HepG2 (cell line): ENCODE measurements at regions not wholly inside any gene's neighbourhood (a gene's known extent, or its start where the extent isn't known, plus 50 kb on each side); places are given as distances from the start of the nearest gene placed in this dataset.

Experiments used
- ATAC-seq: fragments of 200-7000 bp; cut with Tn5 transposase; 3 replicates; pipeline ENCODE4 v1.9.1; 2020; ENCODE audit warnings: mild to moderate bottlenecking, moderate library complexity
- BruUV-seq: library from RNA; stranded (reverse); fragments of 400-500 nt; replicated peaks from 2 replicates; lab custom pipeline; 2021; lab: Mats Ljungman, UMichigan
- CTCF ChIA-PET: fragments of 300-600 bp; formaldehyde crosslinking; extraction: SDS; loops from one replicate; lab custom pipeline; 2021; ENCODE audit warnings: low total read pairs, inconsistent platforms, low intra/inter-chr PET ratio; lab: Yijun Ruan, JAX
- POLR2A ChIA-PET: fragments of 350-600 bp; sonication (Branson Sonifier 250); formaldehyde crosslinking; loops from one replicate; lab custom pipeline; 2020; ENCODE audit warnings: antibody characterized with exemption, inconsistent platforms; lab: Yijun Ruan, JAX
- DNase-seq: peaks from one replicate; pipeline ENCODE4 v3.0.0-alpha.2; 2015; ENCODE audit warnings: low spot score
- FAIRE-seq: peaks from 3 replicates; lab custom pipeline; 2011; peaks lifted over from hg19 to GRCh38; lab: Jason Lieb, UNC
- H2AFZ ChIP-seq: one replicate; pipeline ENCODE4 v1.6.1; 2011; ENCODE audit warnings: low read length, inconsistent platforms
- H3K27ac ChIP-seq: fragments of 300-600 bp; 3 replicates; pipeline ENCODE4 v1.8.0; 2011; ENCODE audit warnings: mixed run types, mild to moderate bottlenecking, mixed read lengths, low read length, inconsistent platforms; ENCODE audit not compliant: insufficient read depth; ENCODE audit errors: extremely low read length
- H3K27me3 ChIP-seq, 2 experiments: fragments of 200-600 bp in 1 of 2; 2 replicates in 1 of 2; 3 replicates in 1 of 2; pipeline versions ENCODE4 v1.6.0 to v1.8.0; 2011; ENCODE audit warnings: low read length in 2 of 2, mild to moderate bottlenecking in 2 of 2, moderate library complexity in 2 of 2, inconsistent platforms in 1 of 2; ENCODE audit not compliant: insufficient read depth in 2 of 2, control insufficient read depth in 1 of 2
- H3K36me3 ChIP-seq, 2 experiments: fragments of 200-600 bp in 1 of 2; replicated peaks in 1 of 2; 2 replicates in 1 of 2; 3 replicates in 1 of 2; pipeline versions ENCODE4 v1.5.1 to v1.8.0; 2011; ENCODE audit warnings: low read length in 2 of 2, inconsistent platforms in 1 of 2; ENCODE audit not compliant: insufficient read depth in 2 of 2, control insufficient read depth in 1 of 2
- H3K4me1 ChIP-seq: 2 replicates; pipeline ENCODE4 v1.5.1; 2012; ENCODE audit warnings: low read length, inconsistent platforms; ENCODE audit not compliant: insufficient read depth
- H3K4me2 ChIP-seq: 2 replicates; pipeline ENCODE4 v1.6.0; 2011; ENCODE audit warnings: low read depth, low read length, inconsistent platforms
- H3K4me3 ChIP-seq, 3 experiments: fragments of 200-600 bp in 1 of 3; sonication (generic), shearing (Covaris generic) in 1 of 3; replicated peaks in 1 of 3; 2 replicates each; pipeline ENCODE4 v1.5.1; 2011 to 2016; ENCODE audit warnings: low read length in 3 of 3, inconsistent platforms in 2 of 3, low read depth in 2 of 3, mild to moderate bottlenecking in 2 of 3, control low read depth in 1 of 3, mixed read lengths in 1 of 3; ENCODE audit not compliant: insufficient read depth in 1 of 3
- H3K79me2 ChIP-seq: one replicate; pipeline ENCODE4 v1.6.1; 2011; ENCODE audit warnings: low read length, inconsistent platforms; ENCODE audit not compliant: insufficient read depth
- H3K9ac ChIP-seq: 2 replicates; pipeline ENCODE4 v1.6.0; 2011; ENCODE audit warnings: mild to moderate bottlenecking, low read depth, low read length, inconsistent platforms; ENCODE audit not compliant: insufficient read depth
- H3K9me3 ChIP-seq: 2 replicates; pipeline ENCODE4 v1.5.1; 2012; ENCODE audit warnings: mild to moderate bottlenecking, low read length
- H4K20me1 ChIP-seq: 2 replicates; pipeline ENCODE4 v1.6.0; 2011; ENCODE audit warnings: inconsistent platforms, mild to moderate bottlenecking, low read length, moderate library complexity; ENCODE audit not compliant: insufficient read depth
- CTCF ChIP-seq: sonication (generic); formaldehyde crosslinking; IDR thresholded peaks from 2 replicates; pipeline ENCODE4 v1.5.0; 2020; ENCODE audit warnings: mild to moderate bottlenecking, missing genetic modification reagents, moderate library complexity
- ELF3 ChIP-seq: IDR thresholded peaks from 2 replicates; pipeline ENCODE4 v1.6.1; 2016; ENCODE audit warnings: missing genetic modification reagents, missing compliant biosample characterization
- RAD21 ChIP-seq: fragments of 450-650 bp; formaldehyde crosslinking; IDR thresholded peaks from 2 replicates; pipeline ENCODE4 v1.5.0; 2020; ENCODE audit warnings: mild to moderate bottlenecking
- SKI ChIP-seq: fragments of 450-650 bp; IDR thresholded peaks from one replicate; pipeline ENCODE4 v1.6.1; 2018; ENCODE audit warnings: mild to moderate bottlenecking; ENCODE audit not compliant: partially characterized antibody
- STAG1 ChIP-seq: sonication (generic); formaldehyde crosslinking; IDR thresholded peaks from 2 replicates; pipeline ENCODE4 v1.4.0; 2020; ENCODE audit warnings: missing genetic modification reagents
- THRA ChIP-seq: sonication (generic); formaldehyde crosslinking; IDR thresholded peaks from 2 replicates; pipeline ENCODE4 v1.4.0; 2020; ENCODE audit warnings: missing genetic modification reagents, borderline replicate concordance
- XRCC5 ChIP-seq: fragments of 200-400 bp; formaldehyde crosslinking; optimal IDR thresholded peaks from 2 replicates; pipeline ENCODE3; 2017; ENCODE audit warnings: mild to moderate bottlenecking, low read length
- WGBS: methylation state at CpG from one replicate; pipeline ENCODE4 v1.1.6; 2017; ENCODE audit warnings: low lambda C conversion rate; 5-methylcytosine and 5-hydroxymethylcytosine counted together
- in situ Hi-C: cut with HindIII; loops from 2 replicates; pipeline ENCODE4 v1.10.0; 2017; ENCODE audit warnings: low pct_unique_long_range_greater_than_20kb; ENCODE audit not compliant: extremely low pct_ligation_motif_present
- intact Hi-C: fragments of 100-400 bp; cut with micrococcal nuclease; formaldehyde crosslinking; loops from one replicate; pipeline ENCODE4 v1.10.0; 2022; ENCODE audit not compliant: unreplicated experiment

- ChIA-PET CTCF (interaction anchor here (1.1 kb wide), 1 partner anchor 308 kb away, joined by 4 read pairs; no protein-coding TSS in a partner anchor), POLR2A (no interaction called here)
- in situ Hi-C loops (loop anchor here (25.0 kb wide), 1 partner anchor 297 kb away; no protein-coding TSS in a partner anchor), intact Hi-C loops (loop anchor here (2.0 to 5.0 kb wide), 2 partner anchors 112 to 307 kb away; no protein-coding TSS in a partner anchor)
- Histone ChIP-seq H4K20me1 (no peaks in the 10 kb centered on the region), H3K27me3 (0 out of 5 replicates have a peak, but pooled peaks cover 0 to 6% of the 10 kb centered on the region in 2 experiments), H2AFZ (no peak overlapping the region), H3K36me3 (no peaks in the 10 kb centered on the region), H3K9me3 (no peaks in the 10 kb centered on the region), H3K79me2 (no peaks in the 10 kb centered on the region), H3K9ac (no peak overlapping the region), H3K27ac (no peak overlapping the region), H3K4me2 (no peak overlapping the region), H3K4me1 (no peaks in the 10 kb centered on the region), H3K4me3 (no peak overlapping the region)
- FAIRE-seq (peak; percentile 51), DNase-seq (peak; percentile 26), ATAC-seq (peak; percentile 99)
- TF ChIP-seq ELF3 (CRISPR knock-in tag) = peak; percentile 43; the same call in 1 of the 2 replicates
- TF ChIP-seq RAD21 (CRISPR knock-in tag) = 0 out of 2 replicates have a peak, but pooled peaks have one; percentile 22
- TF ChIP-seq XRCC5 = peak; percentile 49
- peak; percentile 54 for TF ChIP-seq CTCF (CRISPR knock-in tag)
- TF ChIP-seq STAG1 (CRISPR knock-in tag) = peak; percentile 38; the same call in 1 of the 2 replicates
- no peak for TF ChIP-seq THRA (CRISPR knock-in tag)
- TF ChIP-seq SKI = no peak
- 4% methylated on average over 12 of the region's 12 CpGs for WGBS
- no TSS peak for BruUV-seq
These were observed 251.1 kb upstream of the TBX18 start for GRCh38 chr6:85015396-85015990.
